Prostate gland (tissue), 2 donors: ENCODE measurements at regions not wholly inside any gene's neighbourhood (a gene's known extent, or its start where the extent isn't known, plus 50 kb on each side); places are given as distances from the start of the nearest gene placed in this dataset.

ENCODE experiments used
- DNase-seq: peaks from one replicate; pipeline ENCODE4 v3.0.0-alpha.2; 2019; ENCODE audit warnings: low spot score
- H3K27ac ChIP-seq, 2 donors: fragments of 200-600 bp; sonication (generic); 2 replicates each; pipeline ENCODE4 v1.5.1; 2017 to 2019
- H3K27me3 ChIP-seq: fragments of 200-600 bp; sonication (generic); replicated peaks from 2 replicates; pipeline ENCODE4 v1.5.1; 2019; ENCODE audit not compliant: insufficient read depth
- H3K36me3 ChIP-seq, 2 donors: fragments of 200-600 bp; sonication (generic); 1 replicate in 1 of 2; 2 replicates in 1 of 2; pipeline versions ENCODE4 v1.5.1 to v1.8.1; 2017 to 2019
- H3K4me1 ChIP-seq: fragments of 200-600 bp; sonication (generic); replicated peaks from 2 replicates; pipeline ENCODE4 v1.5.1; 2019
- H3K4me3 ChIP-seq, 2 donors: fragments of 200-600 bp; sonication (generic); 2 replicates each; pipeline ENCODE4 v1.5.1; 2017 to 2019
- H3K9me3 ChIP-seq: fragments of 200-600 bp; sonication (generic); 2 replicates; pipeline ENCODE4 v1.5.1; 2017
- POLR2A ChIP-seq: fragments of 450-650 bp; IDR thresholded peaks from one replicate; pipeline ENCODE4 v1.6.1; 2016; ENCODE audit warnings: antibody characterized with exemption, mild to moderate bottlenecking
- POLR2AphosphoS5 ChIP-seq: sonication (generic); formaldehyde crosslinking; IDR thresholded peaks from one replicate; pipeline ENCODE4 v1.6.1; 2017; ENCODE audit warnings: antibody characterized with exemption
- WGBS: methylation state at CpG from one replicate; pipeline ENCODE4 v1.1.5; 2018; 5-methylcytosine and 5-hydroxymethylcytosine counted together
- intact Hi-C: fragments of 100-400 bp; cut with DNase I; formaldehyde crosslinking; loops from one replicate; pipeline ENCODE4 v1.14.2; 2022
- TF ChIP-seq, protein P1 (sequence below), 4 experiments: fragments of 200-600 bp in 2 of 4; fragments of 450-650 bp in 2 of 4; sonication (generic) in 2 of 4; IDR thresholded peaks; 1 replicate in 3 of 4; 2 replicates in 1 of 4; pipeline ENCODE4 v1.5.1; 2016 to 2019; ENCODE audit warnings: antibody characterized with exemption in 4 of 4, mild to moderate bottlenecking in 2 of 4, moderate library complexity in 2 of 4

DNA sequence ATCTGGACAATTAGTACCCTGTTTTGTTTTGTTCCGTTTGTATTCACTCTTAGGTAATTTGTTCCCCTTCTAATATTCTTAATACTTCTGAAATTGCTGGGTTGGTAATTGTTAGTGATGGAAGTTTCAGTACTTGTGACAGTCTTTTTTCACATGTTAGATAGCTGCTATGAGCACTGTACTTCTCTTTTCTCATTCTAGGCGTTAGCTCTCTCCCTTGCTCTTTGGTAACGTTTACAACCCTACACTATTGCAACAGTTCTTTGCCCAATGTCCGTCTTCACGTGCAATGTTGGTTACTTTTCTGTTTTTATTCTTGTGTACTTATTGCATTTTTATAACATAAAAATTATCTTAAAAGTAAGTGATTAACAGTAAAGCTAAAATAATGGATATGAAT lies 1509.0 kb downstream of the MAT2B start:
- DNase-seq: no peak
- H3K27me3 ChIP-seq: no peaks in the 10 kb centered on the region
- intact Hi-C loops: no loop called here
- H3K4me3 ChIP-seq: no peak overlapping the region
- no peak for TF ChIP-seq POLR2AphosphoS5
- TF ChIP-seq, protein P1, sequence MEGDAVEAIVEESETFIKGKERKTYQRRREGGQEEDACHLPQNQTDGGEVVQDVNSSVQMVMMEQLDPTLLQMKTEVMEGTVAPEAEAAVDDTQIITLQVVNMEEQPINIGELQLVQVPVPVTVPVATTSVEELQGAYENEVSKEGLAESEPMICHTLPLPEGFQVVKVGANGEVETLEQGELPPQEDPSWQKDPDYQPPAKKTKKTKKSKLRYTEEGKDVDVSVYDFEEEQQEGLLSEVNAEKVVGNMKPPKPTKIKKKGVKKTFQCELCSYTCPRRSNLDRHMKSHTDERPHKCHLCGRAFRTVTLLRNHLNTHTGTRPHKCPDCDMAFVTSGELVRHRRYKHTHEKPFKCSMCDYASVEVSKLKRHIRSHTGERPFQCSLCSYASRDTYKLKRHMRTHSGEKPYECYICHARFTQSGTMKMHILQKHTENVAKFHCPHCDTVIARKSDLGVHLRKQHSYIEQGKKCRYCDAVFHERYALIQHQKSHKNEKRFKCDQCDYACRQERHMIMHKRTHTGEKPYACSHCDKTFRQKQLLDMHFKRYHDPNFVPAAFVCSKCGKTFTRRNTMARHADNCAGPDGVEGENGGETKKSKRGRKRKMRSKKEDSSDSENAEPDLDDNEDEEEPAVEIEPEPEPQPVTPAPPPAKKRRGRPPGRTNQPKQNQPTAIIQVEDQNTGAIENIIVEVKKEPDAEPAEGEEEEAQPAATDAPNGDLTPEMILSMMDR (IDR thresholded peaks at IDR 0.05): no peak
- no peak for TF ChIP-seq POLR2A
- no peak overlapping the region for H3K27ac ChIP-seq
- no peaks in the 10 kb centered on the region for H3K4me1 ChIP-seq
- 89% methylated on average over 5 of the region's 5 CpGs for WGBS
- no peaks in the 10 kb centered on the region for H3K36me3 ChIP-seq
- no peaks in the 10 kb centered on the region for H3K9me3 ChIP-seq

DNA sequence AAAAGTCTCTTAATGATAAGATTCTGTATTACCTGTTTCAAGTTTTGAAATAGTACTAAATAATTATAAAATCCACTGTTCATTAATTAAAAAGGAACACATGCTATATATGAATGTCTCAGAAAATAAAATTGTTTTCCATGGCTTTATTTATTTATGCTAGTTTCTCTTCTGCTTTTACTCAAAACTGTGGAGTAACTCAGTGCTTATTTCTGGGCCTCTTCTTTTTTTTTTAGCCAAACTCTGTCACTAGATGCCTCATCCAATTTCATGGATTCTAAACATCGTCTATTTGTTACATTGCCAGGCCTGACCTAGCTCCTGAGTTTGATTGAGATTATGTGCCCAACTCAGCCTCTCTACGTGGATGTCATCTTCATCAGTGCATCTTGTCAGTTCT lies 1509.7 kb downstream of the MAT2B start:
- Histone ChIP-seq H3K27me3 (no peaks in the 10 kb centered on the region), H3K36me3 (no peaks in the 10 kb centered on the region), H3K27ac (no peak overlapping the region), H3K4me1 (no peaks in the 10 kb centered on the region), H3K4me3 (no peak overlapping the region), H3K9me3 (no peaks in the 10 kb centered on the region)
- 79% methylated on average over 2 of the region's 2 CpGs for WGBS
- intact Hi-C loops: no loop called here
- no peak for DNase-seq
- TF ChIP-seq POLR2AphosphoS5: no peak
- TF ChIP-seq, protein P1 (IDR thresholded peaks at IDR 0.05): no peak
- no peak for TF ChIP-seq POLR2A

DNA sequence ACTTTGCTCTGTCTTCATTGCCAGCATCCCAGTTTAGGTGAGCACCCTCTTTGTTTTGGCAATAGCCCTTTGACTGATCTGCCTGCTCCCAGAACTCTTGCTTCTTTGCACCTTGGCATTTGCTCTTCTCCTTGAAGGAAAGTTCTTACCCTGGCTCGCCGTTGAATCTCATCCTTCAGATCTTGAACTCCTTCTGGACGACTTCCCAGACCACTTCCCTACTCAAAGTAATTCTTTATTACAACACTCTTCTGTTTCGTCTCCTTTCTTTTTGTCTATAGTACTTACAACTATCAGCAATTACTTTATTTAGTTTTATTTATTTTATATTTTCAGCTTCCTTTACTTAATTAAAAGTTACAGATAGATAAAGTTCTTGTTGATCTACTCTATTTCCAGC lies 1510.1 kb downstream of the MAT2B start:
- H3K36me3 ChIP-seq: no peaks in the 10 kb centered on the region
- H3K27ac ChIP-seq: no peak overlapping the region
- no peak for DNase-seq
- no peak overlapping the region for H3K4me3 ChIP-seq
- 46% methylated on average over 4 of the region's 4 CpGs for whole genome bisulfite sequencing
- no peaks in the 10 kb centered on the region for H3K27me3 ChIP-seq
- no peak for TF ChIP-seq POLR2AphosphoS5
- TF ChIP-seq, protein P1 (IDR thresholded peaks at IDR 0.05): no peak
- no peak for TF ChIP-seq POLR2A
- intact Hi-C loops: no loop called here
- H3K4me1 ChIP-seq: no peaks in the 10 kb centered on the region
- no peaks in the 10 kb centered on the region for H3K9me3 ChIP-seq

DNA sequence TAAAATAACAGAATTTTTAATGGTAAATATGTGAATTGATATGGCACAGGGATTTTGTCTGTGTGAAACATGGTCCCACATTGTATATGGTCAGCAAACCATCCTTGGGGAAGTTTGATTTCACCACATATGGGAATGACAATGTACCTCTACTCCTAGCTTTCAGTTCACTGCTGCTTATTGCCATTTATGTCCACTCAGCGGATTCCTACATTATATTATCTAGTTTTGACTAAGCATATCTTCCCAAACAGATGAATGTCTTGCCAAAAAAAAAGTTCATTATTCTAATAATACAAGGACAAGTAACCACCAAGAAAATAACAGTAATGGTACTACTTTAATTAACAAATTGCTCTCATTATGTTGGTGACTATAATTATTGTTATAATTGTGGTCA lies 1521.6 kb downstream of the MAT2B start:
- no peak overlapping the region for H3K27ac ChIP-seq
- no peaks in the 10 kb centered on the region for H3K9me3 ChIP-seq
- H3K4me3 ChIP-seq: no peak overlapping the region
- no peaks in the 10 kb centered on the region for H3K36me3 ChIP-seq
- TF ChIP-seq, protein P1 (IDR thresholded peaks at IDR 0.05): no peak
- no peak for TF ChIP-seq POLR2AphosphoS5
- no peak for TF ChIP-seq POLR2A
- no peak for DNase-seq
- no peaks in the 10 kb centered on the region for H3K4me1 ChIP-seq
- WGBS: 88% methylated on average over 1 of the region's 1 CpG
- intact Hi-C loops: no loop called here
- no peaks in the 10 kb centered on the region for H3K27me3 ChIP-seq

DNA sequence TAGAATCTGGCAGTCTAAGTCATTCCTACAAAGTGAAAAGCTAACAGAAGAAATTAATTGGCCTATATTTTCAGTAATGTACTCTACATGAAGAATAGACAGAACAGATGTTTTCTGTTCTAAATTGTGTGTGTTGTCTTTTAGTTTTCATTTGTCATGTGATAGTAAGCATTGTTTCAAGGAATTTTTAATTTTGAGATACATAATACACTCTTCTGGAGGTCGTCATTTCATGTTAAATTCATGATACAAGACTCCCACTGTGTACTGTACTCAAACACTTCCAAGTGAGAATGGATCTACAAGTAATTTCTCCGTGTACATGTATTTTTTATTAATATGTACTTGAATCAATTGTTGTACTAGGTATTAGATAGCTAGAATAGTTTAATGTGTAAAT lies 1522.9 kb downstream of the MAT2B start:
- Histone ChIP-seq H3K4me3 (no peak overlapping the region), H3K27ac (no peak overlapping the region), H3K9me3 (no peaks in the 10 kb centered on the region), H3K36me3 (no peaks in the 10 kb centered on the region), H3K4me1 (no peaks in the 10 kb centered on the region), H3K27me3 (no peaks in the 10 kb centered on the region)
- intact Hi-C loops: no loop called here
- TF ChIP-seq, protein P1 (IDR thresholded peaks at IDR 0.05): no peak
- DNase-seq: no peak
- 44% methylated on average over 2 of the region's 2 CpGs for WGBS
